ENCODE measurements at regions not wholly inside any gene's neighbourhood (a gene's known extent, or its start where the extent isn't known, plus 50 kb on each side); places are given as distances from the start of the nearest gene placed in this dataset.

GRCh38 chr1:34455121-34455520 is 278.4 kb downstream of the C1orf94 start:
- no peaks in the 10 kb centered on the region for H3K27me3 ChIP-seq (ENCODE audit: insufficient read depth, poor library complexity, severe bottlenecking)
- DNase-seq (ENCODE audit: low spot score) = no peak
- H3K4me1 ChIP-seq (ENCODE audit: insufficient read depth, poor library complexity, severe bottlenecking) = no peaks in the 10 kb centered on the region
- no peak for ATAC-seq (ENCODE audit: low read depth)
- TF ChIP-seq, protein P1, sequence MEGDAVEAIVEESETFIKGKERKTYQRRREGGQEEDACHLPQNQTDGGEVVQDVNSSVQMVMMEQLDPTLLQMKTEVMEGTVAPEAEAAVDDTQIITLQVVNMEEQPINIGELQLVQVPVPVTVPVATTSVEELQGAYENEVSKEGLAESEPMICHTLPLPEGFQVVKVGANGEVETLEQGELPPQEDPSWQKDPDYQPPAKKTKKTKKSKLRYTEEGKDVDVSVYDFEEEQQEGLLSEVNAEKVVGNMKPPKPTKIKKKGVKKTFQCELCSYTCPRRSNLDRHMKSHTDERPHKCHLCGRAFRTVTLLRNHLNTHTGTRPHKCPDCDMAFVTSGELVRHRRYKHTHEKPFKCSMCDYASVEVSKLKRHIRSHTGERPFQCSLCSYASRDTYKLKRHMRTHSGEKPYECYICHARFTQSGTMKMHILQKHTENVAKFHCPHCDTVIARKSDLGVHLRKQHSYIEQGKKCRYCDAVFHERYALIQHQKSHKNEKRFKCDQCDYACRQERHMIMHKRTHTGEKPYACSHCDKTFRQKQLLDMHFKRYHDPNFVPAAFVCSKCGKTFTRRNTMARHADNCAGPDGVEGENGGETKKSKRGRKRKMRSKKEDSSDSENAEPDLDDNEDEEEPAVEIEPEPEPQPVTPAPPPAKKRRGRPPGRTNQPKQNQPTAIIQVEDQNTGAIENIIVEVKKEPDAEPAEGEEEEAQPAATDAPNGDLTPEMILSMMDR (IDR thresholded peaks at IDR 0.05; ENCODE audit: poor library complexity, severe bottlenecking) = no peak
- H3K36me3 ChIP-seq (ENCODE audit: low read depth) = no peaks in the 10 kb centered on the region
- no peak overlapping the region for H3K4me3 ChIP-seq (ENCODE audit: severe bottlenecking)
- no peaks in the 10 kb centered on the region for H3K9me3 ChIP-seq (ENCODE audit: severe bottlenecking)
- no peak overlapping the region for H3K27ac ChIP-seq (ENCODE audit: poor library complexity, severe bottlenecking)

GRCh38 chr1:34460193-34460592 is 283.5 kb downstream of the C1orf94 start:
- Histone ChIP-seq H3K36me3 (ENCODE audit: low read depth) (no peaks in the 10 kb centered on the region), H3K4me1 (ENCODE audit: insufficient read depth, poor library complexity, severe bottlenecking) (no peaks in the 10 kb centered on the region), H3K4me3 (ENCODE audit: severe bottlenecking) (no peak overlapping the region), H3K27ac (ENCODE audit: poor library complexity, severe bottlenecking) (no peak overlapping the region), H3K9me3 (ENCODE audit: severe bottlenecking) (no peaks in the 10 kb centered on the region), H3K27me3 (ENCODE audit: insufficient read depth, poor library complexity, severe bottlenecking) (no peaks in the 10 kb centered on the region)
- no peak for ATAC-seq (ENCODE audit: low read depth)
- no peak for DNase-seq (ENCODE audit: low spot score)
- TF ChIP-seq, protein P1 (IDR thresholded peaks at IDR 0.05; ENCODE audit: poor library complexity, severe bottlenecking) = peak; percentile 50

DNA sequence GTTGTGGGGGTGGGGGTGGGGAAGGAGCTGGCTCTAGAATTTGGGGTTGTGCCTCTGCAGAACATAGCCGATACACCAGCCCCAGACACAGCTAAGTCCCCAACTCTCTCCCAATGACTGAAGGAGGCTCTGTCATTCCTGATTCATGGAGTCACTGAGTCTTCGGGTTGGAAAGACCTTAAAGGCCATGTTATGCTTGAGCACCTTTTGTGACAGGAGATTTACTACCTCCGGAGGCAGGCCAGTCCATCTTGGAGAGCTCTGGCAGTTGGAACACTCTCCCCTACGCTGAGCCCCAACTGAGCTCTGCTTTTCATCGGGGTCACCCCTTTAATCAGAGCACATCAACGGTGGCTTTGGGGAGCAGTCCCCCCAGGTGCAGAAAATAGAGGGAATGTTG is 284.4 kb upstream of the GJB5 start:
- TF ChIP-seq, protein P1 (IDR thresholded peaks at IDR 0.05; ENCODE audit: poor library complexity, severe bottlenecking) = no peak
- peaks cover 9% of the 10 kb centered on the region for H3K27me3 ChIP-seq (ENCODE audit: insufficient read depth, poor library complexity, severe bottlenecking)

GRCh38 chr1:34474566-34474965 is 280.3 kb upstream of the GJB5 start:
- Histone ChIP-seq H3K27ac (ENCODE audit: poor library complexity, severe bottlenecking) (no peak overlapping the region), H3K27me3 (ENCODE audit: insufficient read depth, poor library complexity, severe bottlenecking) (peaks cover 1% of the 10 kb centered on the region), H3K9me3 (ENCODE audit: severe bottlenecking) (no peaks in the 10 kb centered on the region), H3K36me3 (ENCODE audit: low read depth) (no peaks in the 10 kb centered on the region), H3K4me3 (ENCODE audit: severe bottlenecking) (no peak overlapping the region), H3K4me1 (ENCODE audit: insufficient read depth, poor library complexity, severe bottlenecking) (no peaks in the 10 kb centered on the region)
- DNase-seq (ENCODE audit: low spot score) (no peak), ATAC-seq (ENCODE audit: low read depth) (no peak)
- TF ChIP-seq, protein P1 (IDR thresholded peaks at IDR 0.05; ENCODE audit: poor library complexity, severe bottlenecking) = no peak

More for the DNA sequence above, 284.4 kb upstream of the GJB5 start:
- H3K4me3 ChIP-seq (ENCODE audit: severe bottlenecking) = no peak overlapping the region
- no peaks in the 10 kb centered on the region for H3K4me1 ChIP-seq (ENCODE audit: insufficient read depth, poor library complexity, severe bottlenecking)
- no peak for DNase-seq (ENCODE audit: low spot score)
- no peaks in the 10 kb centered on the region for H3K36me3 ChIP-seq (ENCODE audit: low read depth)
- ATAC-seq (ENCODE audit: low read depth) = no peak
- H3K27ac ChIP-seq (ENCODE audit: poor library complexity, severe bottlenecking) = no peak overlapping the region
- no peaks in the 10 kb centered on the region for H3K9me3 ChIP-seq (ENCODE audit: severe bottlenecking)

DNA sequence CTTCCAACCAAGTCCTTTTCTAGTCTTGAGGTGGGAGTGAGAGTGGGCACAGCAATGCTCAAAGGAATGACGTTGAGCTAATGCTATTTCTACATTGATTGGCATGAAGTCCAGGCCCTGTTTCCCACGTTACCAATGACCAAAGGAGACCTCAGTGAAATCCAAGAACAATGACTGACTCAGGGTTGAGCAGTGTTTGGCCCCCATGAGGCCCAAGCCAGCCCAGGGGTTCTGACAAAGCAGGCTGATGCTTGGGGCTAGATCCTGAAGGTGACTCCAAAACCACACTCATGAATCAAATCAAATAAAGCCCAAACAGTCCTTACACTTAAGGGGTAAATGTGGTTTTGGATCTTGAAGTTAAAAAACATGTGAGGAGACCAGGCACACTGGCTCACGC is 278.5 kb upstream of the GJB5 start:
- Histone ChIP-seq H3K27ac (ENCODE audit: poor library complexity, severe bottlenecking) (no peak overlapping the region), H3K27me3 (ENCODE audit: insufficient read depth, poor library complexity, severe bottlenecking) (no peaks in the 10 kb centered on the region), H3K4me3 (ENCODE audit: severe bottlenecking) (no peak overlapping the region), H3K36me3 (ENCODE audit: low read depth) (no peaks in the 10 kb centered on the region), H3K4me1 (ENCODE audit: insufficient read depth, poor library complexity, severe bottlenecking) (no peaks in the 10 kb centered on the region), H3K9me3 (ENCODE audit: severe bottlenecking) (no peaks in the 10 kb centered on the region)
- TF ChIP-seq, protein P1 (IDR thresholded peaks at IDR 0.05; ENCODE audit: poor library complexity, severe bottlenecking) = no peak
- ATAC-seq (ENCODE audit: low read depth) (no peak), DNase-seq (ENCODE audit: low spot score) (no peak)
